ENCODE measurements at regions not wholly inside any gene's neighbourhood (a gene's known extent, or its start where the extent isn't known, plus 50 kb on each side); places are given as distances from the start of the nearest gene placed in this dataset.

GRCh38 chr1:177771688-177772087 lies 198.2 kb downstream of the SEC16B start:
- H4K20me1 ChIP-seq (ENCODE audit: insufficient read depth, low read length), result no peaks in the 10 kb centered on the region
- TF ChIP-seq CTCF (conservative IDR thresholded peaks at IDR 0.05; ENCODE audit: low read length) (no peak), EZH2phosphoT487 (IDR thresholded peaks at IDR 0.05; ENCODE audit: borderline replicate concordance, low read depth, low read length) (no peak)
- no peaks in the 10 kb centered on the region for H3K4me1 ChIP-seq (ENCODE audit: insufficient read depth, low read length, poor library complexity, severe bottlenecking)
- no peak overlapping the region for H3K4me2 ChIP-seq (ENCODE audit: low read length)
- H3K4me3 ChIP-seq (ENCODE audit: low read depth, low read length, poor library complexity, severe bottlenecking), result no peak overlapping the region
- 0 out of 2 replicates have a peak, but pooled peaks cover 9% of the 10 kb centered on the region for H3K9me3 ChIP-seq (ENCODE audit: low read length)
- BruUV-seq (replicated peaks), result no TSS peak
- no peak overlapping the region for H2AFZ ChIP-seq (ENCODE audit: low read length)
- no peaks in the 10 kb centered on the region for H3K9me2 ChIP-seq (ENCODE audit: insufficient read depth, low read length)
- H3K79me2 ChIP-seq (ENCODE audit: insufficient read depth, low read depth, low read length), result no peaks in the 10 kb centered on the region
- H3K27ac ChIP-seq (ENCODE audit: low read depth, low read length, poor library complexity, severe bottlenecking), result no peak overlapping the region
- ChIA-PET CTCF (ENCODE audit: unreplicated experiment) (no interaction called here), POLR2A (interaction anchor here (0.6 to 0.7 kb wide), 2 partner anchors 12 to 82 kb away, joined by 3 to 6 read pairs; no protein-coding TSS in a partner anchor)
- no peaks in the 10 kb centered on the region for H3K36me3 ChIP-seq (ENCODE audit: insufficient read depth, low read length)
- no peak for DNase-seq (ENCODE audit: low spot score)
- intact Hi-C loops (cut with micrococcal nuclease; ENCODE audit: unreplicated experiment), result no loop called here

- no peak overlapping the region for H3K4me2 ChIP-seq (ENCODE audit: low read length)
- no peaks in the 10 kb centered on the region for H3K79me2 ChIP-seq (ENCODE audit: insufficient read depth, low read depth, low read length)
- H3K4me1 ChIP-seq (ENCODE audit: insufficient read depth, low read length, poor library complexity, severe bottlenecking), result no peaks in the 10 kb centered on the region
- no peak overlapping the region for H2AFZ ChIP-seq (ENCODE audit: low read length)
- TF ChIP-seq EZH2phosphoT487 (IDR thresholded peaks at IDR 0.05; ENCODE audit: borderline replicate concordance, low read depth, low read length), result no peak
- TF ChIP-seq CTCF (conservative IDR thresholded peaks at IDR 0.05; ENCODE audit: low read length), result no peak
- POLR2A ChIA-PET, result no interaction called here
- no peaks in the 10 kb centered on the region for H3K36me3 ChIP-seq (ENCODE audit: insufficient read depth, low read length)
- H3K27ac ChIP-seq (ENCODE audit: low read depth, low read length, poor library complexity, severe bottlenecking), result no peak overlapping the region
- no peaks in the 10 kb centered on the region for H4K20me1 ChIP-seq (ENCODE audit: insufficient read depth, low read length)
- CTCF ChIA-PET (ENCODE audit: unreplicated experiment), result no interaction called here
- intact Hi-C loops (cut with micrococcal nuclease; ENCODE audit: unreplicated experiment), result no loop called here
- no peak overlapping the region for H3K4me3 ChIP-seq (ENCODE audit: low read depth, low read length, poor library complexity, severe bottlenecking)
- no TSS peak for BruUV-seq (replicated peaks)
- DNase-seq (ENCODE audit: low spot score), result no peak
- H3K9me2 ChIP-seq (ENCODE audit: insufficient read depth, low read length), result no peaks in the 10 kb centered on the region
- 0 out of 2 replicates have a peak, but pooled peaks cover 9% of the 10 kb centered on the region for H3K9me3 ChIP-seq (ENCODE audit: low read length)
These were observed 199.8 kb downstream of the SEC16B start for GRCh38 chr1:177770096-177770495.

- H3K36me3 ChIP-seq (ENCODE audit: insufficient read depth, low read length), result no peaks in the 10 kb centered on the region
- H3K79me2 ChIP-seq (ENCODE audit: insufficient read depth, low read depth, low read length), result no peaks in the 10 kb centered on the region
- no peaks in the 10 kb centered on the region for H3K9me3 ChIP-seq (ENCODE audit: low read length)
- POLR2A ChIA-PET, result no interaction called here
- no peak for DNase-seq (ENCODE audit: low spot score)
- TF ChIP-seq CTCF (conservative IDR thresholded peaks at IDR 0.05; ENCODE audit: low read length) (no peak), EZH2phosphoT487 (IDR thresholded peaks at IDR 0.05; ENCODE audit: borderline replicate concordance, low read depth, low read length) (no peak)
- no peaks in the 10 kb centered on the region for H3K9me2 ChIP-seq (ENCODE audit: insufficient read depth, low read length)
- no peaks in the 10 kb centered on the region for H3K4me1 ChIP-seq (ENCODE audit: insufficient read depth, low read length, poor library complexity, severe bottlenecking)
- no peaks in the 10 kb centered on the region for H4K20me1 ChIP-seq (ENCODE audit: insufficient read depth, low read length)
- CTCF ChIA-PET (ENCODE audit: unreplicated experiment), result no interaction called here
- BruUV-seq (replicated peaks), result no TSS peak
- H2AFZ ChIP-seq (ENCODE audit: low read length), result no peak overlapping the region
- no peak overlapping the region for H3K4me2 ChIP-seq (ENCODE audit: low read length)
- intact Hi-C loops (cut with micrococcal nuclease; ENCODE audit: unreplicated experiment), result no loop called here
- H3K4me3 ChIP-seq (ENCODE audit: low read depth, low read length, poor library complexity, severe bottlenecking), result no peak overlapping the region
- H3K27ac ChIP-seq (ENCODE audit: low read depth, low read length, poor library complexity, severe bottlenecking), result no peak overlapping the region
These were observed 213.9 kb downstream of the SEC16B start for GRCh38 chr1:177755851-177756560.

Measured in OCI-LY7 (cell line).